IgD-negative memory B cell (primary cell): ENCODE measurements at regions not wholly inside any gene's neighbourhood (a gene's known extent, or its start where the extent isn't known, plus 50 kb on each side); places are given as distances from the start of the nearest gene placed in this dataset.
"Not testable (repeated sequence)": the region's sequence is repeated elsewhere in the genome, so short reads cannot be mapped to it uniquely, and the experiment has no call there.

Experiments
- H3K27ac Mint-ChIP-seq, 3 donors: one replicate each; pipeline ENCODE4 v1.8.0; 2020 to 2022; ENCODE audit warnings: mild to moderate bottlenecking in 3 of 3, mixed read lengths in 3 of 3, moderate library complexity in 1 of 3
- H3K27me3 Mint-ChIP-seq: one replicate; pipeline ENCODE4 v1.8.0; 2021; ENCODE audit warnings: mixed read lengths
- H3K36me3 Mint-ChIP-seq: one replicate; pipeline ENCODE4 v1.8.0; 2020; ENCODE audit warnings: mild to moderate bottlenecking, mixed read lengths
- H3K4me1 Mint-ChIP-seq, 3 donors: one replicate each; pipeline ENCODE4 v1.8.0; 2020 to 2022; ENCODE audit warnings: mixed read lengths in 3 of 3, mild to moderate bottlenecking in 1 of 3
- H3K4me3 Mint-ChIP-seq, 4 donors: one replicate each; pipeline ENCODE4 v1.8.0; 2020 to 2022; ENCODE audit warnings: mild to moderate bottlenecking in 4 of 4, mixed read lengths in 4 of 4, moderate library complexity in 3 of 4
- H3K9me3 Mint-ChIP-seq, 3 donors: one replicate each; pipeline ENCODE4 v1.8.0; 2020 to 2021; ENCODE audit warnings: mixed read lengths in 3 of 3, mild to moderate bottlenecking in 1 of 3

GRCh38 chr20:25991051-25991755 is 294.6 kb upstream of the ZNF337 start:
- no peaks in the 10 kb centered on the region for H3K36me3 Mint-ChIP-seq
- H3K4me1 Mint-ChIP-seq: peaks cover 0 to 9% (median 5%) of the 10 kb centered on the region in 3 donors
- H3K9me3 Mint-ChIP-seq: no peaks in the 10 kb centered on the region
- H3K4me3 Mint-ChIP-seq: no peak overlapping the region
- no peak overlapping the region for H3K27ac Mint-ChIP-seq
- peaks cover 17% of the 10 kb centered on the region for H3K27me3 Mint-ChIP-seq

GRCh38 chr20:25989686-25990085 is 293.0 kb upstream of the ZNF337 start:
- not testable (repeated sequence) for H3K4me3 Mint-ChIP-seq, H3K36me3 Mint-ChIP-seq, H3K27ac Mint-ChIP-seq, H3K9me3 Mint-ChIP-seq
- Mint-ChIP-seq H3K27me3 (peaks cover 13% of the 10 kb centered on the region), H3K4me1 (peaks cover 0 to 11% (median 7%) of the 10 kb centered on the region in 3 donors)

GRCh38 chr20:25989196-25989595 is 292.5 kb upstream of the ZNF337 start:
- Mint-ChIP-seq H3K9me3 (no peaks in the 10 kb centered on the region), H3K4me1 (peaks cover 0 to 10% (median 7%) of the 10 kb centered on the region in 3 donors), H3K27ac (no peak overlapping the region), H3K4me3 (no peak overlapping the region), H3K36me3 (no peaks in the 10 kb centered on the region), H3K27me3 (peaks cover 13% of the 10 kb centered on the region)

- Mint-ChIP-seq H3K27me3 (peaks cover 13% of the 10 kb centered on the region), H3K27ac (peak overlapping the region in 1 of 3 donors; percentile 60), H3K4me3 (peak overlapping the region; percentile 34 to 92 (median 80))
- not testable (repeated sequence) for H3K9me3 Mint-ChIP-seq, H3K4me1 Mint-ChIP-seq, H3K36me3 Mint-ChIP-seq
Measured at GRCh38 chr20:25987928-25988560, 291.4 kb upstream of the ZNF337 start.

GRCh38 chr20:25987073-25987927 is 290.6 kb upstream of the ZNF337 start:
- H3K27ac Mint-ChIP-seq: peak overlapping the region in 2 of 3 donors; percentile 71 to 76
- no peaks in the 10 kb centered on the region for H3K36me3 Mint-ChIP-seq
- peak overlapping the region; percentile 34 to 92 (median 80) for H3K4me3 Mint-ChIP-seq
- peaks cover 11% of the 10 kb centered on the region for H3K27me3 Mint-ChIP-seq
- no peaks in the 10 kb centered on the region for H3K9me3 Mint-ChIP-seq
- H3K4me1 Mint-ChIP-seq: peaks cover 0 to 7% (median 5%) of the 10 kb centered on the region in 3 donors

GRCh38 chr20:25985597-25985996 is 288.9 kb upstream of the ZNF337 start:
- peak overlapping the region in 1 of 3 donors; percentile 9 for H3K27ac Mint-ChIP-seq
- H3K9me3 Mint-ChIP-seq: no peaks in the 10 kb centered on the region
- peaks cover 5% of the 10 kb centered on the region for H3K27me3 Mint-ChIP-seq
- H3K4me3 Mint-ChIP-seq: peak overlapping the region in 1 of 4 donors; percentile 7
- H3K4me1 Mint-ChIP-seq: peaks cover 0 to 7% (median 5%) of the 10 kb centered on the region in 3 donors
- H3K36me3 Mint-ChIP-seq: no peaks in the 10 kb centered on the region

- peaks cover 5% of the 10 kb centered on the region for H3K27me3 Mint-ChIP-seq
- H3K4me1 Mint-ChIP-seq: peaks cover 0 to 7% (median 5%) of the 10 kb centered on the region in 3 donors
- no peaks in the 10 kb centered on the region for H3K36me3 Mint-ChIP-seq
- H3K27ac Mint-ChIP-seq: peak overlapping the region in 1 of 3 donors; percentile 9
- no peaks in the 10 kb centered on the region for H3K9me3 Mint-ChIP-seq
- no peak overlapping the region for H3K4me3 Mint-ChIP-seq
Measured at GRCh38 chr20:25984933-25985332, 288.3 kb upstream of the ZNF337 start.

GRCh38 chr20:25982701-25983100 is 286.0 kb upstream of the ZNF337 start:
- not testable (repeated sequence) for H3K36me3 Mint-ChIP-seq, H3K4me1 Mint-ChIP-seq, H3K4me3 Mint-ChIP-seq, H3K9me3 Mint-ChIP-seq, H3K27ac Mint-ChIP-seq, H3K27me3 Mint-ChIP-seq

- H3K36me3 Mint-ChIP-seq, H3K4me3 Mint-ChIP-seq, H3K27me3 Mint-ChIP-seq, H3K4me1 Mint-ChIP-seq, H3K9me3 Mint-ChIP-seq: not testable (repeated sequence)
- H3K27ac Mint-ChIP-seq: peak overlapping the region in 1 of 3 donors; percentile 53
Measured at GRCh38 chr20:25978450-25979190, 282.0 kb upstream of the ZNF337 start.

- not testable (repeated sequence) for H3K36me3 Mint-ChIP-seq, H3K27me3 Mint-ChIP-seq, H3K4me3 Mint-ChIP-seq, H3K4me1 Mint-ChIP-seq, H3K27ac Mint-ChIP-seq, H3K9me3 Mint-ChIP-seq
Measured at GRCh38 chr20:25975816-25976215, 279.2 kb upstream of the ZNF337 start.

GRCh38 chr20:25965203-25965602 is 268.6 kb upstream of the ZNF337 start:
- not testable (repeated sequence) for H3K36me3 Mint-ChIP-seq, H3K9me3 Mint-ChIP-seq, H3K27ac Mint-ChIP-seq, H3K4me1 Mint-ChIP-seq, H3K27me3 Mint-ChIP-seq
- peak overlapping the region in 1 of 4 donors; percentile 66 for H3K4me3 Mint-ChIP-seq

- H3K27ac Mint-ChIP-seq, H3K27me3 Mint-ChIP-seq, H3K4me1 Mint-ChIP-seq, H3K36me3 Mint-ChIP-seq, H3K4me3 Mint-ChIP-seq, H3K9me3 Mint-ChIP-seq: not testable (repeated sequence)
Measured at GRCh38 chr20:25953876-25954275, 257.2 kb upstream of the ZNF337 start.

GRCh38 chr20:25935230-25935629 is 238.6 kb upstream of the ZNF337 start:
- not testable (repeated sequence) for H3K4me3 Mint-ChIP-seq, H3K36me3 Mint-ChIP-seq, H3K27me3 Mint-ChIP-seq, H3K27ac Mint-ChIP-seq, H3K4me1 Mint-ChIP-seq, H3K9me3 Mint-ChIP-seq

GRCh38 chr20:25932806-25933205 is 236.2 kb upstream of the ZNF337 start:
- H3K9me3 Mint-ChIP-seq, H3K36me3 Mint-ChIP-seq, H3K4me3 Mint-ChIP-seq, H3K27ac Mint-ChIP-seq, H3K27me3 Mint-ChIP-seq, H3K4me1 Mint-ChIP-seq: not testable (repeated sequence)

- H3K27ac Mint-ChIP-seq, H3K36me3 Mint-ChIP-seq, H3K4me3 Mint-ChIP-seq, H3K27me3 Mint-ChIP-seq, H3K9me3 Mint-ChIP-seq, H3K4me1 Mint-ChIP-seq: not testable (repeated sequence)
Measured at GRCh38 chr20:25932170-25932569, 235.5 kb upstream of the ZNF337 start.
